IPS-18a (cell line): ENCODE measurements at regions not wholly inside any gene's neighbourhood (a gene's known extent, or its start where the extent isn't known, plus 50 kb on each side); places are given as distances from the start of the nearest gene placed in this dataset.

ENCODE experiments used
- H3K27ac ChIP-seq: one replicate; pipeline ENCODE4 v1.5.1; 2013; ENCODE audit warnings: low read length
- H3K27me3 ChIP-seq: one replicate; pipeline ENCODE4 v1.6.1; 2013; ENCODE audit warnings: mild to moderate bottlenecking, low read length; ENCODE audit not compliant: control insufficient read depth, insufficient read depth
- H3K36me3 ChIP-seq: one replicate; pipeline ENCODE4 v1.6.1; 2013; ENCODE audit warnings: low read depth, low read length; ENCODE audit not compliant: control insufficient read depth
- H3K4me1 ChIP-seq: one replicate; pipeline ENCODE4 v1.6.1; 2013; ENCODE audit warnings: low read depth, low read length; ENCODE audit not compliant: control insufficient read depth
- H3K4me3 ChIP-seq: one replicate; pipeline ENCODE4 v1.5.1; 2013; ENCODE audit warnings: low read length
- H3K9ac ChIP-seq: one replicate; pipeline ENCODE4 v1.6.1; 2013; ENCODE audit warnings: mild to moderate bottlenecking, low read length, moderate library complexity
- H3K9me3 ChIP-seq: one replicate; pipeline ENCODE4 v1.6.1; 2013; ENCODE audit warnings: low read depth, low read length; ENCODE audit not compliant: control insufficient read depth

DNA sequence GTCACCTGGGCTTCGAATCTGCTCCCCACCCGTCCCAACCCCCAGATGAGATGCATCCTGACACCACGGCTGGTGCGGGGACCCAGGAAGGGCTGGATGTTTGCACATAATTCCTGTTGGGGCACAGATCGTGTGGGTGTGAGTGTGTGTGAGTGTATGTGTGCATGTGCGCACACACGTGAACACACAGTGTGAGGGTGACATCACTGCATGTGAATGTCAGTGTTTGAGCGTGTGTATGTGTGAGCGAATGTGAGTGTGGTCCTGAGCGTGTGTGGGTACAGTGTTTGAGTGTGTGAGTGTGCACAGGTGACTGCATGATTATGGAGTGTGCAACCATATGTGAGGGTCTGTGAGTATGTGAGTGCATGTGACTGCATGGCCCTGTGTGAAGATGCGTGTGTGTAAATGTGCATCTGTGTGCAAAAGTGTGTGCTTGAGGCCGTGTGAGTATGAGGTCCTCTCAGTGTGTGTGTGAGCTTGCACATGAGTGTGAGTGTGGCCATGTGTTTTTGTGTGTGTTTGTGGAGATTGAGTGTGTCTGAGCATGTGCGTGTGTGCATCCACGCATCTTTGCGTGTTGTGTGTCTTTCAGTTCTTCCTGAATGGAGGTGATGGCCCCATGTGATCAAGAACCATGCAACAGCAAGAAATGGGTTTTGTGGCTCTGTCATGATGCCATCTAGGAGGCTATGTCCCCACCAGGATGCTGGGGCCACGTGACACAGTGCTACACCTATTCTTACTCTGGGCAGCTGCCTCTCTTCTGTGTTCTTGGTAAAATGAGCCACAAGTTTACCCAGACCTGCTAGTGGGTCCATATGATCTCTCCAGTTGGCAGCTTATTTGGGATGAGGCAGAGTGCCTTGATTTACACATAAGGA is 70.5 kb upstream of the GCSH start:
- Histone ChIP-seq H3K4me3 (no peak overlapping the region), H3K9ac (no peak overlapping the region), H3K9me3 (no peaks in the 10 kb centered on the region), H3K36me3 (no peaks in the 10 kb centered on the region), H3K4me1 (no peaks in the 10 kb centered on the region), H3K27ac (no peak overlapping the region), H3K27me3 (no peaks in the 10 kb centered on the region)

- no peaks in the 10 kb centered on the region for H3K27me3 ChIP-seq
- H3K4me3 ChIP-seq, result no peak overlapping the region
- H3K9me3 ChIP-seq, result no peaks in the 10 kb centered on the region
- H3K4me1 ChIP-seq, result no peaks in the 10 kb centered on the region
- H3K27ac ChIP-seq, result no peak overlapping the region
- no peaks in the 10 kb centered on the region for H3K36me3 ChIP-seq
- H3K9ac ChIP-seq, result no peak overlapping the region
Observed at GRCh38 chr16:81165411-81166097, 69.4 kb upstream of the GCSH start.

DNA sequence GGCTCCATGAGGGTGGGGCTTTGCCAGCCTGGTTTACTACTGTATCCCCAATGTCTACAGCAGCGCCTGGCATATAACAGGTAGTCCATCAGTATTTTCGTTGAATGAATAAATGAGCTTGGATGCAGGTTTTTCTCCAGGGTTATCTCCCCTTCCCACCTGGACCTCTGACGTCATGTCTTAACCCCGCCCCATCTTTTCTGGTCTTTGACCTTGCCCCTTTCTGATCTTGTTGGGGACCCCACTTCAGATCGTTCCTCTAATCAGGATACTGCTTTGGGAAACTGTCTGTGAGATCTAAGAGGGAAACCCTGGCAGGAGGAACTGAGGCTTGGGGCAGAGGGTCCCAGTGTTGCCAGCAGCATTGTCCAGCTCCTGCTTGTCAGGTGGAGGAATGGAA is 68.8 kb upstream of the GCSH start:
- Histone ChIP-seq H3K36me3 (no peaks in the 10 kb centered on the region), H3K27me3 (no peaks in the 10 kb centered on the region), H3K9me3 (no peaks in the 10 kb centered on the region), H3K4me3 (no peak overlapping the region), H3K4me1 (no peaks in the 10 kb centered on the region), H3K9ac (no peak overlapping the region), H3K27ac (no peak overlapping the region)

- H3K36me3 ChIP-seq, result no peaks in the 10 kb centered on the region
- no peak overlapping the region for H3K9ac ChIP-seq
- no peaks in the 10 kb centered on the region for H3K9me3 ChIP-seq
- no peaks in the 10 kb centered on the region for H3K4me1 ChIP-seq
- H3K27ac ChIP-seq, result no peak overlapping the region
- H3K4me3 ChIP-seq, result no peak overlapping the region
- no peaks in the 10 kb centered on the region for H3K27me3 ChIP-seq
Observed at GRCh38 chr16:81164481-81164880, 68.3 kb upstream of the GCSH start.

DNA sequence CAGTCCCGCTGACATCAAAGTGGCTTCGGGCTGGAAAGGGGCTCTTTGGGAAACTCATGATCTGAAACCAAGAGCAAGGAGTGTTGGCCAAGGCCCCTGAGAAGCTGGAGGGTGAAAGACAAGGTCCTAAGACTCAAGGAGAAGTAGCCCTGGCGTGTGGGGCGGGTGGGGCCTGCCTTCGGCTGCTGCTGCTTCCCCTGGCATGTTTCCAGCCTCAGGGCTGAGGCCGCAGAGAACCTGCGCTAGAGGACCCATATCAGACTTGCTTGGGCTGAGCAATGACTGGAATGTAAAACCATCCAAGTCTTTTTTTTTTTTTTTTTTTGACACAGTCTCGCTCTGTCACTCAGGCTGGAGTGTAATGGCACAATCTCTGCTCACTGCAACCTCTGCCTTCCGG is 67.5 kb upstream of the GCSH start:
- Histone ChIP-seq H3K9me3 (no peaks in the 10 kb centered on the region), H3K27me3 (no peaks in the 10 kb centered on the region), H3K27ac (no peak overlapping the region), H3K36me3 (no peaks in the 10 kb centered on the region), H3K9ac (no peak overlapping the region), H3K4me1 (no peaks in the 10 kb centered on the region), H3K4me3 (no peak overlapping the region)

DNA sequence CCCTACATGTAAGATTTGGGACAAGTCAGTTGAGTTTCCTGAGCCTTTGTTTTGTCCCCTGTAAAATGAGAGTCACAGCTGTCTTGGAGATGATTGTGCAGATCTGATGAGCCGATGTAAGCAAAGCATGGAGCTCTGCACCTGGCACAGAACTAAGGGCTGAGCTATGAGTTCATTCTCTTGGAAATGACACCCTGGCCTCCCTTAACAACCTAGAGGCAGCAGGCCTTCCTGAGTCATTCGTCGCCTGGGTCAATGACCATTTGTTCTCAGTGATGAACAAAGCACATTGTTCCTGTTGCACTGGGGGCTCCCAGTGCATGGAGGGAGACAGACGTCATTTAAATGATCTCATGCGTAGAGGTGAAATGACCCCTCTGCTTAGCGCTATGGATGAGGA is 62.8 kb upstream of the GCSH start:
- no peaks in the 10 kb centered on the region for H3K27me3 ChIP-seq
- H3K4me1 ChIP-seq, result no peaks in the 10 kb centered on the region

DNA sequence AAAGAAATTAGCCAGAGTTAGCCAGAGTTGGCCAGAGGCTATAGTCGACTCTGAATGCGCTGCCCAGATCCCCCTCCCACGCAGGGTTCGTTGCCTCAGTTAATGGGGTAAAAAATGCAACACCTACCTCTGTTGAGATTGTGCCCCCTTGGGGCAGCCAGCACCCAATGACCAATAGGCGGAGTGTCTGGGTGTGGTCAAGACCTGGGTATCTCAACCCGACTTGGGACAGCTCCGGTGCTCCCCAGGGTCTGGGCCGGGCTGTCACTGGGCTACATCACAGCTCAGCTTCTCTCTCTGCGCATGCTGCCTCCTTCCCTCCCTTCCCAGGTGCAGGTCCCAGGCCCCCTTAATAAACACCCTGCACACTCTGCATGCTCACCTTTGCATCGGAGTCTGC is 59.6 kb upstream of the GCSH start:
- Histone ChIP-seq H3K9ac (no peak overlapping the region), H3K9me3 (no peaks in the 10 kb centered on the region), H3K4me3 (no peak overlapping the region), H3K36me3 (no peaks in the 10 kb centered on the region), H3K4me1 (no peaks in the 10 kb centered on the region), H3K27me3 (no peaks in the 10 kb centered on the region), H3K27ac (no peak overlapping the region)

More for the DNA sequence above, 62.8 kb upstream of the GCSH start:
- no peak overlapping the region for H3K9ac ChIP-seq
- H3K9me3 ChIP-seq, result no peaks in the 10 kb centered on the region
- no peak overlapping the region for H3K4me3 ChIP-seq
- H3K36me3 ChIP-seq, result no peaks in the 10 kb centered on the region
- H3K27ac ChIP-seq, result no peak overlapping the region

- Histone ChIP-seq H3K36me3 (no peaks in the 10 kb centered on the region), H3K9me3 (no peaks in the 10 kb centered on the region), H3K9ac (no peak overlapping the region), H3K4me3 (no peak overlapping the region), H3K27me3 (no peaks in the 10 kb centered on the region), H3K4me1 (no peaks in the 10 kb centered on the region), H3K27ac (no peak overlapping the region)
Observed at GRCh38 chr16:81151648-81152310, 55.6 kb upstream of the GCSH start.

GRCh38 chr16:81149614-81150013 is 53.4 kb upstream of the GCSH start:
- no peak overlapping the region for H3K9ac ChIP-seq
- no peaks in the 10 kb centered on the region for H3K27me3 ChIP-seq
- no peaks in the 10 kb centered on the region for H3K9me3 ChIP-seq
- H3K4me1 ChIP-seq, result no peaks in the 10 kb centered on the region
- H3K36me3 ChIP-seq, result no peaks in the 10 kb centered on the region
- no peak overlapping the region for H3K4me3 ChIP-seq
- no peak overlapping the region for H3K27ac ChIP-seq

DNA sequence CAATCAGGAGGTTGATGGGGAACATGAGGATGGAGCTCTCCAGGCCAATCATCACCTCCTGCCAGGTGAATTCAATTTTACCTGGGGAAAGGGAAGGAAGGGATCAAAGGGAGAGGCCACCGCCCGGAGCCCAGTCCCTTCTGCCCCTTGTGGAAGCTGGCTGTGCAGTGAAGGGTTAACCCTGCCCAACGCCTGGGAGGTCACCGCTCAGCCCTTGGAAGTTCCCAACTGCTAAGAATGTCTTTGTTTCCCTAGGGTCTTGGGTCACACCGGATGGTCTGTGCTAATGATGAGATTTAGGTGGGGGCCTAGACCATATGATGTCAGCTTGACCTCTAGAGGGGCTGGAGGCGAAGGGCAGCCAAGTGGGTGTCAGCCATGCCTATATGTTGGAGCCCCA is 52.1 kb upstream of the GCSH start:
- Histone ChIP-seq H3K9ac (no peak overlapping the region), H3K27ac (no peak overlapping the region), H3K4me3 (no peak overlapping the region), H3K9me3 (no peaks in the 10 kb centered on the region), H3K27me3 (no peaks in the 10 kb centered on the region), H3K36me3 (no peaks in the 10 kb centered on the region), H3K4me1 (no peaks in the 10 kb centered on the region)
